KG1 (cell line): ENCODE measurements at regions not wholly inside any gene's neighbourhood (a gene's known extent, or its start where the extent isn't known, plus 50 kb on each side); places are given as distances from the start of the nearest gene placed in this dataset.

Experiments used
- DNase-seq: peaks from one replicate; lab custom pipeline; 2025; lab: John Stamatoyannopoulos, UW

GRCh38 chr15:69845159-69845558 is 252.6 kb downstream of the TLE3 start:
- DNase-seq, result no peak

DNA sequence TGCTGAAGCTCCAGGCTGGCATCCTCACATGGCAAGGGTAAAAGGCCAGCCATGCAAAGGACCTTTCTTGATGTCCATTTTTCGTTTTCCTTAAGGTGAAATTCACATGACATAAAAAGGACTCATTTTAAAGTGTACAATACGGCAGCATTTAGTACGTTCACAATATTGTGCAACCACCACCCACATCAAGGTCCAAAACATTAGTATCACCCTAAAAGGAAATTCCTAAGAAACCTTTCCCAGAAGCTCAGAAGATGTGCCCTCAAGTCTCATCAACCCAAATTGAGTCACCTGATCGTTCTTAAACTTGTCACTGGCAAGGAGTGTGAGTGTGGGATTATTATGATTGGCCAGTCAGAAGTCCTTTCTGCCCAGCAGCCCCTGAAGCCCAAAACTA is 250.1 kb downstream of the TLE3 start:
- no peak for DNase-seq

DNA sequence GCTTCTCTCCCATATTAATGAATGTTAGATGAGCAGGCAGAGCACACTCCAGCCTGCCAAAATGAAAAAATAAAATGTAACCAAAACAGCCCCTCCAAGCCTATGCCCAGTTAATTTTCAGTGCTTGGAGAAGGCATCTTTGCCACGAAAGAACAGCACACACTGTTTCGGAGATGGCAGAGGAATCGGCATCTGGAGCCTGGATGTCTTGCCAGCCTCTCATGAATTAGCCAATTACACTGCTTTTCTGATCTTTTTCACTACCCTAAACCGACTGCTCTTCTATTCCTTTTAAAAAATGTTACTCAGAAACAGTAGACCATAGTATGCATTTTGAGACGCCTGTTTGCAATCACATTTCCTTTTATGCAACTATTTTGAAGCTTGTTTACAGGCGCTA is 249.6 kb downstream of the TLE3 start:
- DNase-seq, result no peak

DNA sequence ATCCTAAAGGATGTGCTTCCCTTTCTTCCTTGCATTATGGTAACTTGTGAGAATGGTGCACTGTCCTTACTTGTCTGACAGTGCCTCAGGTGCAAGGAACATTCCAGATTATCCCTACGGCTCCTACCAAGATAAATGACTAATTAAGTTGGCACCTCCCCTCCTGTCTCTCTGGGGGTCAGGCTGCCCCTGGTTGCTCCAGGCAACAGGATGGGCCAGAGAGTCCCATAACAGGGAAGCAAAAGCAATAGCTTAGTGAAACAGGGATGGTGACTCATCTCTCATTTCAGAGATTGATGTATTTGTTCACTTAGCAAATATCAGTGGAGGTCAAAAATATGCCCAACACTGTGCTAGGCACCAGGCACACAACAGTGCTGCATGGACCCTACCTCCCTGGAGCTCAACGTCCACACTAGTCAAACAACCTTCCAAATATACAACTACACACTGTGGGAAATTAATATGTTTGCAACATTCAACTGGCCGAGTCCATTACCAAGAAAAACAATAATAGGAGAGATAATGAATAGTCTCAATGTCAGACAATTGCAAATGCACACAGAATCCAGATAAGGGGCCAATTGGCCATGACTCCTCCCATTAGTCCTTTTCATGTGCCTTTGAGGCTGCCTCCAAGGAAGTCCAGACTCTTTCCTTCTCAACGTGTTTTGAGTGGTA is 249.0 kb downstream of the TLE3 start:
- DNase-seq, result no peak

- no peak for DNase-seq
Observed at GRCh38 chr15:69849232-69849610, 248.5 kb downstream of the TLE3 start.

DNA sequence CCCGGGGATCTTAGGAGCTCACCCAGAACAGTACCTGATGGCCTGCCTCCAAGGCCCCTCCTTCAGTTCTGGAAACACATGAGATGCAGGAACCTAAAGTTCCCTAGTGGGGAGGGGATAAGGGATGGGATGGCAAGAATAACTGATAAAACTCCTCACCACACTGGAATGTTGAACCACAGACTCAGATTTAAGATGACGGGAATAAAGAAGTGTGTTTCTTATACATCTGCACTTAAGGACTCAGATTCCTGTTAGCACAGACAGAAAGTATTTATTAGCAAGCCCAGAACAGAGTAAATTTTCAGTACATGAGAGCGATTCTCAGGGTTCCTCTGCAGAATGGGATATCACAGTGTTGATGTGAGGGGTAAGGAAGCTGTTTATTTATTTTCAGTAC is 245.2 kb downstream of the TLE3 start:
- no peak for DNase-seq

- no peak for DNase-seq
Observed at GRCh38 chr15:69852916-69853315, 244.8 kb downstream of the TLE3 start.

DNA sequence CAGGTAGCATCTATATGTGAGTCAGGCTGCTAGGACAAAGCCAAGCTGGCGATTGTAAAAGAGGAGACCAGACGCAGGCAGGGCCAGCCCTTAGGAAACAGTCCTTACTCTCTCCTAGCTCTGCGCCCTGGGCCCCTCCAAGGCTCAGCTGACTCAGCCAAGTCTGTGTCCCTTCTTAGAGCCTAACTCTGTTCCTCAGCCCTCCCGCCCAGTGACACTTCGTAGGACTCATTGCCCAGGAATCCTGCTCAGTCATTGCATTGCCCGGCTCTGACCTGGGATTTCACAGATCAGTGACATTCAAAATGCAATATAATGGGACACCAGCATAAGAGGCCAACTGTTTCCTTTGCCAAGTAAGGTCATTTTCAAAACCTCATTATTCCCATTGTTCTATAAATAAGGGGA is 244.2 kb downstream of the TLE3 start:
- no peak for DNase-seq

DNA sequence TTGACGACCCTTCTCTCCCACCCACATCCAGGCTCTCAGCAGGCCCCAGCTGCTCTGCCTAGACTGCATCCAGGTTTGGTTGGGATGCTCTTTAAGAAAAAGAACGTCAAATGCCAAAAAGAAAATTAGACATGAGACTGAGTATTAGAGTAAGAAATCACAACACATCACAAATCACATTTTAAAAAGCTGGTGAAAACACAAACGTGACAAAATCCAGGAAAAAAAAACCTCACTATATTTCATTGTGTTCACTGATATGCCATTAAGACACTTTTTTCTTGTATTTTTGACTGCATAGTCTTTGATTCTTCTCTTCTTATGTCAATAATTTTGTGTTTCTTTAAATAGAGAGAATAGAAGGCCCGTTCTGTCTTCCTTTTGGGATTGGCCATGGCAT is 243.7 kb downstream of the TLE3 start:
- no peak for DNase-seq

DNA sequence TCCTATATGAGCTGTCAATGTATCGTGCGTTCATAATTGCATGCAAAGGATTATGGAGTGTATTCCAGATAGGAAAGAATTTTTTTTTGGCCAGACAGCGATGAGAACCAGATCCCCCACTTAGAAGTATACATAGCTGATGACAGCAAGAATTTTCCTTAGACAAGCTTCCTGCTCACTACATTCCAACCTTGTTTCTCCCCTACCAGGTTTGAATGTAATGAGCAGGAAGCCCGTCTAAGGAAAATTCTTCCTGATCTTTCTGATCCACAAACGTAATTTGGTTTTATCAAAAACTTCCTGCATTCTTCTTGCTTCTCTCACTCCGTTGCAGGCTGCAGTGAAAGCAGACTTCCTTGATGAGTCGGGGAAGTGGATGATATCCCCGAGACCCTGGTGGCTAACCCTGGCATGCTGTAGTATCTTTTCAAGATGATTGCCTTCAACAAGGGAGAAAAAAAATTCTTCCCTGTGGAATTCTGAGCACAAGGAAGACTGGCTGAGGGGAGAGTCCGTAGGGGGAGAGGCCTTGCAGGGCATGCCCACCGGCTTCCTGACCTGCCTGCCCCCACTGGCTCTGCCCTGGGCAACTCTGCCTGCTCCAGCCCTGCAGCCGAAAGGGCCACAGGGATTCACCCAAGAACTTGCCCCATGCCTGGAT is 243.1 kb downstream of the TLE3 start:
- DNase-seq, result no peak

GRCh38 chr15:69855258-69856000 is 242.3 kb downstream of the TLE3 start:
- DNase-seq, result no peak

- DNase-seq, result no peak
Observed at GRCh38 chr15:69857250-69857649, 240.5 kb downstream of the TLE3 start.

DNA sequence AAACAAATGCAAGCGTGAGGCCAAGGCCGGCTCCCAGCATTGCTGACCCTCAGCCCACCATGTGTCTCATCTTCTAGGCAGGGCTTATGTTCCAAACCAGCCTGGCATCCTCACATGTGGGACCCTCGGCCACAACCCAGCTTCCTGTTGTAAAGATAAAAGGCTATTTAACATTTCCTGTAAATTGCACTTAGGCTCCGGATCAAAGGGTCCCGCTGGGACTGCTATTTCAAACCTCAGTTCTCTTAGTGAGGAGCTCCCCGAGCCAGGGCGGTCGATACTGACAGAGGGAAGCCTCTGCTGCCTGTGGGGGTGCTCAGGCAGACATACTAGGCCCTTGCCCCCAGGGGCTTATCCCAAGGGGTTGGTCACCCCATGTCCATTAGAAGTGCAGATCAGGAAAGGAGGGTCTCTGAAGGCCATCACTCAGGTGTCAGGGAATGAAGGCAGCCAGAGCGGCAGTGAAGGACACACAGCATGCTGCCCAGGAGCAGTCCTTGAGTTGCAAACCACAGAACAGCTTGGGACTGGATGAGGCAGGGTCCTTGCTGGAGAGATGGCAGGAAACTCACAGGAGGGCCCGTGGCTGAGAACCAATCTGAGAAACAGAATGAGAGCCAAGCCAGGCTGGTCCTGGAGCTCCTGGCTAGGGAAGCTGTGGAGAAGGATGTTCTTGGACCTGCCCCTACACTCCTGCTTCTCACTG is 239.9 kb downstream of the TLE3 start:
- no peak for DNase-seq

DNA sequence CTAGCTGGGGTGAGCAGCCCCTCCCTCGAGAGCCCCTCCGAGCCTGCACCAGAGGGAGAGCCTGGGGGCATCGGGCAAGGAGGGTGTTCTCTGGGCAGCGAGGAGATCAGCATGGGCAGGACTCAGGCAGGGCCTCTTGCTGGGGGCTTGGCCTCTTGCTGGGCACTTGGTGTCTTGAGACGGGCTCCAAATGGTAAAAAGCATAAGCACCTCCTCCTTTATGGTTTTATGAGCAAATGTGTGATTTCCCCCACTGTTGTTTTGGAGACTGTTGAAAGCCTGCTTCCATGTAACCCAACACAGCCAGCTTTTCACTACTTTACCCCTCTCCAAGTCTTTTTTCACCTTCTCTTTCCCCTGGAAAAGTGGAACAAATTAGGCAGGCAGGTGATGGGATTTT is 239.3 kb downstream of the TLE3 start:
- DNase-seq, result no peak

DNA sequence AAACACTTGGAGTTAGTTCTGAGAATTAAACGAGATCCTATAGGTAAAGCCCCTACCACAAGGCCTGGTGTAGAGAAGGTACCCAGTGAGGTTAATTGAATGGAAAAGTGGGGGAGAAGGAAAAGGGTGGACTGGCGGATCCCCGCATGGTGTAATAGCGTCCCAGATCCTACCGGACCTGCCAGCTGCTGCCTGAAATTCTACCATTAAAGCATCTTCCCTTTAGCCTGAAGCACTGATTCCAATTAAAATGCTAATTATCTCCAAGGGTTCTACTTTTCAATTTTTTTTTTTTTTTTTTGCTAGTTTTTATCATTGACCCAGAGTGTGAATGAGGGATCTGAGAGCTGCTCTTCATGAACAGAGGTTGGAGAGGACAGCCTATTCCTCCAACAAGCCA is 237.9 kb downstream of the TLE3 start:
- no peak for DNase-seq

DNA sequence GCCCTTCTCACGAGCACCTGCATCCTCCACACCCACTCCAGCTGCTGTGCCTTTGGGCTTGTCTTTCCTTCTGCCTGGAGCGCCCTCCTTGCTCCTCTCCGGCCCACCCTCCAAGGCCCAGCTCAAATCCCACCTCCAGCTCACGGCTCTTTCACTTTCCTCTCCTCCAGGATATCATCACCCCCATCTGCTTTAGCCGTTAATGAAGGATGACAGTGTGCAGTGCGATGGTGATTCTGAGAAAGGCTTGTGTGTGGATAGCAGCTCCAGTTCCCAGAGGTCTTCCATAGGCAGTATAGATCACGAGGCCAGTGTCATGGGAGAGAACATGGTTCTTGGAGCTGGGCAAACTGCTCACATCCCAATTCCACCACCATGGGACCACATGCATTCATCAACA is 237.4 kb downstream of the TLE3 start:
- DNase-seq, result no peak

DNA sequence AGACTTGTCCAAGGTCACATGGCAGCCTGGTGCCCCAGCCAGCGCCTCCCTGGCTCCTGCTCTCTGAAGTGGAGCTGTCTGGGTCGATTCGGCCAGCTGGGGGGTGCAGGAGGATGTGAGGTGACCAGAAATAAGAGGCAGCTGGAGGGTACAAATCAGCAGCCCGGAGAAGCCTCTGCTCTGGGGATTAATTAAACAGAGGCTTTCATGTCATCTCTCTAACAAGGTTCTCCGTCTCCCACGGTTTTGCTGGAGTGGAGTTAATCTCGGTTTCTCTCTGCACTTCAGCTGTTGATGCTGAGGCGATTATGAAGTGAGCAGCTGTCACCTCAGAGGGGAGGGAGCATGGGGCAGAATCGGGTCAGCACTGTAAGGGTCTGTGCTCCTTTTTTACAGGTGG is 236.8 kb downstream of the TLE3 start:
- DNase-seq, result no peak

- DNase-seq, result no peak
Observed at GRCh38 chr15:69861331-69862171, 236.2 kb downstream of the TLE3 start.

GRCh38 chr15:69862540-69862939 is 235.2 kb downstream of the TLE3 start:
- DNase-seq, result no peak

GRCh38 chr15:69863446-69863845 is 234.3 kb downstream of the TLE3 start:
- no peak for DNase-seq

DNA sequence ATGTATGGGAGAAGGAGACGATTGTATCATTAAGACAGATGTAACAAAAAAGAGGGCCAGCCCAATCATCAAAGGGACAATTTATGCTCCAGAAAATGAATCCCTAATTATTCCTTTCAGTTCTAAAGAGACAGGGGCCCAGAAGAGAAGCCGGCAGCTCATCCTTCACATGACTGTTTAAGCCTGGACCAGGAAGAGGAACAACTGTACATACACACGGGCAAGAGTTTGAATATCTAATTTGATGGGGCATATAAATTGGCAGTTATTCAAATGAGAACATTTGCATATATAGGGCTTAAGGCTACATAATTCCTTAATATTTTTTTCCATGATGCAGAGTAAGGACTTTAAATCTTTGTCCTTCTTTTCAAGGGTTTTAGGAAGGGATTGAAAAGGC is 232.3 kb downstream of the TLE3 start:
- no peak for DNase-seq

DNA sequence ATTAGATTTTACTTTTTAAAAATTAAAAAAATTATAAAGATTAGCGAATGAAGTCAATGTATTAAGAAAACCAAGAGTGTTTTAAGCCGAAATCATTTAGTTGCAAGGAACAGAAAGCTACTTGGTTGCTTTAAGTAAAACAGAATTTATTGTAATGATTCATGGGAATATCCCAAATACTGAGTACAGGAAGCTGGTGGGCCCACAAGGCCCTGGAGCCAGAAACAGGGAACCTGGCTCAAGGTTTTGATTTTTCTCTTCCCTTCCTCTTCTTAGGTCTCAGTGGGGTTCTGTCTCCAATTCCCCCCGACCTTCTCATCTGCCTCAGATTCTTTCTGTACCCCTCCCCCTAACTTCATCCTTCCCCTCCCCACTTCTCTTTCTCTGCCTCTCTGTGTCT is 229.0 kb downstream of the TLE3 start:
- no peak for DNase-seq
